ENCODE measurements at regions not wholly inside any gene's neighbourhood (a gene's known extent, or its start where the extent isn't known, plus 50 kb on each side); places are given as distances from the start of the nearest gene placed in this dataset.

- no peak for TF ChIP-seq CTCF (IDR thresholded peaks at IDR 0.05; ENCODE audit: low read depth, low read length, poor library complexity, severe bottlenecking)
- no peak for TF ChIP-seq EZH2phosphoT487 (IDR thresholded peaks at IDR 0.05; ENCODE audit: borderline replicate concordance, low read length)
Observed at GRCh38 chr4:151489462-151490203, 80.7 kb downstream of the FHIP1A start.
